GM18505 (cell line): ENCODE measurements at regions not wholly inside any gene's neighbourhood (a gene's known extent, or its start where the extent isn't known, plus 50 kb on each side); places are given as distances from the start of the nearest gene placed in this dataset.

Experiments
- ATAC-seq: cut with Tn5 transposase; IDR thresholded peaks from one replicate; pipeline ENCODE4 v1.9.1; 2021; ENCODE audit not compliant: unreplicated experiment
- POLR2A ChIP-seq: IDR thresholded peaks from 4 replicates; pipeline ENCODE4 v1.6.1; 2011; ENCODE audit warnings: borderline replicate concordance; ENCODE audit not compliant: insufficient read depth, insufficient read length; ENCODE audit errors: extremely low read depth

DNA sequence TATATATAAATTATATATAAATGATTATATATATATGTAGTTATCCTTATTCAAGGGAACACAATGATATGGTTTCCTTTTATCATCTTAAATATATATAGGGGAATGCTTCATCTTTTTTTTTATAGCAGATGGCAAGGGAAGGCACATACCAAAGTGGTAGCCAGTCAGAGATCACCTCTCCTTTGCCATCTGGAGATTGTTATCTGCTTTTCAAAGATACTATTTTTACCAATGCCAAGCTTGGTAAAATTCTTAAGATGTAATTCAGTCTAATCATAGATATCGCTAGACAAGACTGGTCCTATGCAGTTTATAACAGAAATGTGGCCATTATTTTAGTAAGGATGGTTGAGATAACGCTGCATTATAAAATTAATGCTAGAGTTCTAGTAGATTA lies 64.7 kb upstream of the DSEL start:
- ATAC-seq, result no peak
- TF ChIP-seq POLR2A, result no peak

DNA sequence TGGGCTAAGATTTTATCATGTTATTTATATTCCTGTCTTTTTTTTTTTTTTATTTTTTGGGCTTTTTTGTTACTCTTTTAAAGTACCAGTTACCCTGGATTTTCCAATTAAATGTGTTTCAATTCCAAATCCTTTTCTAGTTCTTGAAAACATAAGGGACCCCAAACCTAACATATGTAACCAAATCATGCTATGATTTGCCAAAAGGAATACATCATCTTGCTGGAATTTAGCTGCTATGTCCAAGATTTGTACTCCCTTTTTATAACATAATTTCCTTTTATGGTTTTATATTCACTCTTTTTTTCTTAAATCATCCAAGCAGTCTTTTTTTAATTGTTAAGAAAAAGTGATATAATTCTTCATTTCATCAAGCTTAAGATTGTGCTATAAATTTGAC lies 60.9 kb upstream of the DSEL start:
- no peak for TF ChIP-seq POLR2A
- no peak for ATAC-seq

DNA sequence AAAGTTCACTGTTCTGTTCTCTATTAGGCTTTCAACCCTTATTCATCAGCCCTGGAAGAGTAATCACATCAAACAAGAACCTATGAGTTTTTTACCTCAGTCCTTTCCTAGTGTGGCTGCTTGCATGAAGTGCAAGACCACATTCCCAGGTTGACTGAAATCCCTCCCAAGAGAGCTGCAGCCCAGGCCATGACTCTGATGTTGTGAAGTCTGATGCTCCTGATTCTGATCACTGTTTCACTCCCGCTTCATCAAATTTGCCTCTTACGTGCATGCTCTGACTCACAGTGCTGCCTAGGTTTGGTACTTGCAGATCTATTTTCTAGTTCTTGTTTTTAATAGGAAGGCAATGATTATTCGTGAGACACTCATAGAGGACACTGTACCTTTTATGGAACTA lies 58.2 kb upstream of the DSEL start:
- TF ChIP-seq POLR2A, result no peak
- no peak for ATAC-seq

DNA sequence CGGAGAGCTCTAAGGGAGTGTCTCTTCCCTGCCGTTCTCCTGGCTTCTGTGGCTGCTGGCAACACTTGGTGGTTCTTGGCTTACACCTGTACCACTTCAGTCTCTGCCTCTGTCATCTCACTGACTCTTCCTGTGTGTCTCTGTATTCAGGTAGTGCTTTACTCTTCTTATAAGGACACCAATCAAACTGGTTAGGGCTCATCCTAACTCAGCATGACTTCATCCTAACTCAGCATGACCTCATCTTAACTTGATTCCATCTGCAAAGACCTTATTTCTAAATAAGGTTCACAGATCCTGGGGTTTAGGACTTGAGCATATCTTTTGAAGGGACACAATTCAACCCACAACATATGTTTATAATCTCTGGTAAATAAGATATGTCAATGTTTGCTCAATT lies 51.6 kb upstream of the DSEL start:
- no peak for TF ChIP-seq POLR2A
- ATAC-seq, result no peak
